ENCODE measurements at regions not wholly inside any gene's neighbourhood (a gene's known extent, or its start where the extent isn't known, plus 50 kb on each side); places are given as distances from the start of the nearest gene placed in this dataset.

GRCh38 chr6:132072271-132072670 lies 121.1 kb upstream of the CCN2 start:
- Mint-ChIP-seq H3K27ac (ENCODE audit: unreplicated experiment) (no peak overlapping the region), H3K9me3 (ENCODE audit: unreplicated experiment) (no peaks in the 10 kb centered on the region), H3K27me3 (ENCODE audit: low read depth, unreplicated experiment) (no peaks in the 10 kb centered on the region), H3K4me1 (ENCODE audit: low read depth, unreplicated experiment) (peaks cover 3% of the 10 kb centered on the region), H3K4me3 (ENCODE audit: unreplicated experiment) (no peak overlapping the region), H3K36me3 (ENCODE audit: low read depth, unreplicated experiment) (no peaks in the 10 kb centered on the region)
- no peaks in the 10 kb centered on the region for H3K36me3 ChIP-seq (ENCODE audit: insufficient read depth, low read length)
- no peak overlapping the region for H3K9ac ChIP-seq (ENCODE audit: low read length)
- no peak overlapping the region for H2AFZ ChIP-seq (ENCODE audit: low read depth, low read length)
- H3K27ac ChIP-seq (ENCODE audit: low read depth, low read length), result no peak overlapping the region
- no peaks in the 10 kb centered on the region for H3K27me3 ChIP-seq (ENCODE audit: insufficient read depth, low read length)
- no peak for DNase-seq (ENCODE audit: low read depth)
- H3K4me1 ChIP-seq (ENCODE audit: insufficient read depth, low read length), result no peaks in the 10 kb centered on the region
- H4K20me1 ChIP-seq (ENCODE audit: insufficient read depth, low read length), result no peaks in the 10 kb centered on the region
- TF ChIP-seq CTCF (IDR thresholded peaks at IDR 0.05; ENCODE audit: insufficient read depth, low read depth, low read length), result no peak
- no peak for TF ChIP-seq EZH2 (IDR thresholded peaks at IDR 0.05; ENCODE audit: insufficient read depth, low read length)
- no peak for FAIRE-seq
- H3K4me3 ChIP-seq (ENCODE audit: insufficient read depth, low read depth, low read length), result no peak overlapping the region
- no peak overlapping the region for H3K4me2 ChIP-seq (ENCODE audit: low read length)
- H3K9me3 ChIP-seq (ENCODE audit: insufficient read depth, low read depth, low read length), result no peaks in the 10 kb centered on the region
- H3K79me2 ChIP-seq (ENCODE audit: insufficient read depth, low read length), result no peaks in the 10 kb centered on the region

- H3K4me1 ChIP-seq (ENCODE audit: insufficient read depth, low read length), result no peaks in the 10 kb centered on the region
- DNase-seq (ENCODE audit: low read depth), result no peak
Observed at GRCh38 chr6:132070356-132070755, 119.2 kb upstream of the CCN2 start.

More at GRCh38 chr6:132070356-132070755, 119.2 kb upstream of the CCN2 start:
- Histone ChIP-seq H3K4me3 (ENCODE audit: insufficient read depth, low read depth, low read length) (no peak overlapping the region), H3K79me2 (ENCODE audit: insufficient read depth, low read length) (no peaks in the 10 kb centered on the region), H3K27me3 (ENCODE audit: insufficient read depth, low read length) (no peaks in the 10 kb centered on the region), H3K9ac (ENCODE audit: low read length) (no peak overlapping the region), H2AFZ (ENCODE audit: low read depth, low read length) (no peak overlapping the region), H3K4me2 (ENCODE audit: low read length) (no peak overlapping the region), H3K27ac (ENCODE audit: low read depth, low read length) (no peak overlapping the region), H3K9me3 (ENCODE audit: insufficient read depth, low read depth, low read length) (no peaks in the 10 kb centered on the region), H4K20me1 (ENCODE audit: insufficient read depth, low read length) (no peaks in the 10 kb centered on the region), H3K36me3 (ENCODE audit: insufficient read depth, low read length) (no peaks in the 10 kb centered on the region)
- H3K4me1 Mint-ChIP-seq (ENCODE audit: low read depth, unreplicated experiment), result peaks cover 5% of the 10 kb centered on the region
- no peak overlapping the region for H3K27ac Mint-ChIP-seq (ENCODE audit: unreplicated experiment)
- H3K4me3 Mint-ChIP-seq (ENCODE audit: unreplicated experiment), result no peak overlapping the region
- no peaks in the 10 kb centered on the region for H3K9me3 Mint-ChIP-seq (ENCODE audit: unreplicated experiment)
- H3K36me3 Mint-ChIP-seq (ENCODE audit: low read depth, unreplicated experiment), result no peaks in the 10 kb centered on the region
- FAIRE-seq, result no peak
- H3K27me3 Mint-ChIP-seq (ENCODE audit: low read depth, unreplicated experiment), result no peaks in the 10 kb centered on the region
- TF ChIP-seq EZH2 (IDR thresholded peaks at IDR 0.05; ENCODE audit: insufficient read depth, low read length) (no peak), CTCF (IDR thresholded peaks at IDR 0.05; ENCODE audit: insufficient read depth, low read depth, low read length) (no peak)
